ENCODE measurements at regions not wholly inside any gene's neighbourhood (a gene's known extent, or its start where the extent isn't known, plus 50 kb on each side); places are given as distances from the start of the nearest gene placed in this dataset.
"Not testable (repeated sequence)": the region's sequence is repeated elsewhere in the genome, so short reads cannot be mapped to it uniquely, and the experiment has no call there.

- not testable (repeated sequence) for DNase-seq (ENCODE audit: low read depth in 2 of 2)
Measured at GRCh38 chr5:3147405-3147804, 395.9 kb upstream of the IRX2 start.

GRCh38 chr5:3145641-3146040 lies 394.2 kb upstream of the IRX2 start:
- no peak for DNase-seq (ENCODE audit: low read depth in 2 of 2)

- DNase-seq (ENCODE audit: low read depth in 2 of 2) = no peak
Measured at GRCh38 chr5:3143382-3143781, 391.9 kb upstream of the IRX2 start.

- no peak for DNase-seq (ENCODE audit: low read depth in 2 of 2)
Measured at GRCh38 chr5:3142261-3143027, 391.0 kb upstream of the IRX2 start.

- DNase-seq (ENCODE audit: low read depth in 2 of 2) = no peak
Measured at GRCh38 chr5:3140117-3140516, 388.6 kb upstream of the IRX2 start.

GRCh38 chr5:3139499-3139931 lies 388.0 kb upstream of the IRX2 start:
- DNase-seq (ENCODE audit: low read depth in 2 of 2) = no peak

GRCh38 chr5:3131161-3131560 lies 379.7 kb upstream of the IRX2 start:
- DNase-seq (ENCODE audit: low read depth in 2 of 2) = no peak

- DNase-seq (ENCODE audit: low read depth in 2 of 2) = no peak
Measured at GRCh38 chr5:3129252-3129651, 377.8 kb upstream of the IRX2 start.

GRCh38 chr5:3127423-3127911 lies 376.0 kb upstream of the IRX2 start:
- DNase-seq (ENCODE audit: low read depth in 2 of 2) = no peak

- no peak for DNase-seq (ENCODE audit: low read depth in 2 of 2)
Measured at GRCh38 chr5:3126639-3127038, 375.2 kb upstream of the IRX2 start.

- DNase-seq (ENCODE audit: low read depth in 2 of 2) = no peak
Measured at GRCh38 chr5:3124410-3124809, 372.9 kb upstream of the IRX2 start.

- no peak for DNase-seq (ENCODE audit: low read depth in 2 of 2)
Measured at GRCh38 chr5:3123763-3124157, 372.3 kb upstream of the IRX2 start.

- DNase-seq (ENCODE audit: low read depth in 2 of 2) = no peak
Measured at GRCh38 chr5:3122985-3123762, 371.7 kb upstream of the IRX2 start.

GRCh38 chr5:3122216-3122615 lies 370.7 kb upstream of the IRX2 start:
- DNase-seq (ENCODE audit: low read depth in 2 of 2) = no peak

GRCh38 chr5:3121813-3122212 lies 370.3 kb upstream of the IRX2 start:
- no peak for DNase-seq (ENCODE audit: low read depth in 2 of 2)

GRCh38 chr5:3120028-3120427 lies 368.6 kb upstream of the IRX2 start:
- no peak for DNase-seq (ENCODE audit: low read depth in 2 of 2)

GRCh38 chr5:3119435-3119834 lies 368.0 kb upstream of the IRX2 start:
- no peak for DNase-seq (ENCODE audit: low read depth in 2 of 2)

- DNase-seq (ENCODE audit: low read depth in 2 of 2) = no peak
Measured at GRCh38 chr5:3118340-3118739, 366.9 kb upstream of the IRX2 start.

- no peak for DNase-seq (ENCODE audit: low read depth in 2 of 2)
Measured at GRCh38 chr5:3116366-3116765, 364.9 kb upstream of the IRX2 start.

- DNase-seq (ENCODE audit: low read depth in 2 of 2) = no peak
Measured at GRCh38 chr5:3114467-3114866, 363.0 kb upstream of the IRX2 start.

GRCh38 chr5:3110371-3110770 lies 358.9 kb upstream of the IRX2 start:
- no peak for DNase-seq (ENCODE audit: low read depth in 2 of 2)

GRCh38 chr5:3107156-3107611 lies 355.7 kb upstream of the IRX2 start:
- no peak for DNase-seq (ENCODE audit: low read depth in 2 of 2)

GRCh38 chr5:3105581-3105980 lies 354.1 kb upstream of the IRX2 start:
- no peak for DNase-seq (ENCODE audit: low read depth in 2 of 2)
